T-cell (primary cell): ENCODE measurements at regions not wholly inside any gene's neighbourhood (a gene's known extent, or its start where the extent isn't known, plus 50 kb on each side); places are given as distances from the start of the nearest gene placed in this dataset.

ENCODE experiments used
- ATAC-seq, 4 experiments: fragments of 200-7000 bp in 3 of 4; fragments of 150-1000 bp in 1 of 4; cut with Tn5 transposase; replicated peaks in 1 of 4; 1 replicate in 3 of 4; 2 replicates in 1 of 4; pipeline ENCODE4 v1.10.0; 2021; ENCODE audit warnings: moderate library complexity in 3 of 4, mild to moderate bottlenecking in 2 of 4, moderate number of reproducible peaks in 1 of 4
- CTCF ChIA-PET, 2 donors: fragments of 300-600 bp; sonication (Branson Sonifier 250); formaldehyde crosslinking; loops; one replicate each; lab custom pipeline; 2022; ENCODE audit warnings: antibody characterized with exemption in 2 of 2; lab: Charles Lee
- POLR2A ChIA-PET, 2 donors: fragments of 300-600 bp; sonication (Branson Sonifier 250); formaldehyde crosslinking; loops; one replicate each; lab custom pipeline; 2022; ENCODE audit warnings: antibody characterized with exemption in 2 of 2; lab: Charles Lee
- DNase-seq, 35 experiments: peaks; one replicate each; pipeline versions ENCODE4 v3.0.0 to v3.0.0-alpha.2; 2013 to 2023
- H3K27ac ChIP-seq: one replicate; pipeline ENCODE4 v1.5.1; 2013; ENCODE audit warnings: low read length
- H3K27me3 ChIP-seq, 2 experiments: replicated peaks in 1 of 2; 1 replicate in 1 of 2; 2 replicates in 1 of 2; pipeline versions ENCODE4 v1.6.1 to v1.7.0; 2013; ENCODE audit warnings: low read length in 1 of 2, mixed read lengths in 1 of 2; ENCODE audit not compliant: control insufficient read depth in 2 of 2, insufficient read depth in 2 of 2; ENCODE audit errors: extremely low read depth in 1 of 2
- H3K36me3 ChIP-seq, 2 donors: 1 replicate in 1 of 2; 2 replicates in 1 of 2; pipeline versions ENCODE4 v1.6.1 to v1.7.0; 2013; ENCODE audit warnings: low read length in 1 of 2; ENCODE audit not compliant: control insufficient read depth in 2 of 2, insufficient read depth in 1 of 2; ENCODE audit errors: extremely low read depth in 1 of 2
- H3K4me1 ChIP-seq, 2 experiments: 1 replicate in 1 of 2; 2 replicates in 1 of 2; pipeline versions ENCODE4 v1.6.1 to v1.7.0; 2013; ENCODE audit warnings: low read length in 2 of 2, mixed read lengths in 1 of 2; ENCODE audit not compliant: insufficient read depth in 2 of 2, control insufficient read depth in 1 of 2; ENCODE audit errors: extremely low read depth in 1 of 2
- H3K4me3 ChIP-seq, 2 donors: 1 replicate in 1 of 2; 2 replicates in 1 of 2; pipeline versions ENCODE4 v1.5.1 to v1.7.0; 2013; ENCODE audit warnings: mild to moderate bottlenecking in 2 of 2, low read length in 1 of 2, moderate library complexity in 1 of 2; ENCODE audit not compliant: control insufficient read depth in 1 of 2; ENCODE audit errors: extremely low read depth in 1 of 2
- H3K9me3 ChIP-seq: 2 replicates; pipeline ENCODE4 v1.7.0; 2013
- H3K27ac Mint-ChIP-seq, 2 donors: one replicate each; pipeline ENCODE4 v1.8.0; 2020 to 2021; ENCODE audit warnings: mild to moderate bottlenecking in 2 of 2, mixed read lengths in 2 of 2
- H3K27me3 Mint-ChIP-seq, 2 donors: one replicate each; pipeline ENCODE4 v1.8.0; 2021 to 2022; ENCODE audit warnings: mixed read lengths in 2 of 2
- H3K36me3 Mint-ChIP-seq: one replicate; pipeline ENCODE4 v1.8.0; 2021; ENCODE audit warnings: mixed read lengths
- H3K4me1 Mint-ChIP-seq, 3 donors: one replicate each; pipeline ENCODE4 v1.8.0; 2020 to 2022; ENCODE audit warnings: mixed read lengths in 3 of 3, mild to moderate bottlenecking in 1 of 3
- H3K4me3 Mint-ChIP-seq, 3 donors: one replicate each; pipeline ENCODE4 v1.8.0; 2020 to 2022; ENCODE audit warnings: mild to moderate bottlenecking in 3 of 3, mixed read lengths in 3 of 3, moderate library complexity in 3 of 3
- H3K9me3 Mint-ChIP-seq, 3 donors: one replicate each; pipeline ENCODE4 v1.8.0; 2020 to 2022; ENCODE audit warnings: mixed read lengths in 3 of 3
- whole genome bisulfite sequencing: methylation state at CpG from one replicate; pipeline ENCODE4 v1.1.5; 2013; ENCODE audit warnings: missing lambda C conversion rate; ENCODE audit not compliant: insufficient coverage; 5-methylcytosine and 5-hydroxymethylcytosine counted together

- Histone ChIP-seq H3K27ac (no peak overlapping the region), H3K4me3 (no peak overlapping the region), H3K27me3 (no peaks in the 10 kb centered on the region), H3K36me3 (no peaks in the 10 kb centered on the region), H3K9me3 (no peaks in the 10 kb centered on the region), H3K4me1 (no peaks in the 10 kb centered on the region)
- no peak for ATAC-seq
- H3K4me3 Mint-ChIP-seq, result no peak overlapping the region
- no peak for DNase-seq
- no peak overlapping the region for H3K27ac Mint-ChIP-seq
- ChIA-PET CTCF (interaction anchor here in 1 of 2 donors (1.0 kb wide), 1 partner anchor 21 kb away, joined by 3 read pairs; no protein-coding TSS in a partner anchor), POLR2A (no interaction called here)
- peaks cover 0 to 4% (median 3%) of the 10 kb centered on the region in 3 donors for H3K4me1 Mint-ChIP-seq
- no peaks in the 10 kb centered on the region for H3K36me3 Mint-ChIP-seq
- no peaks in the 10 kb centered on the region for H3K27me3 Mint-ChIP-seq
- H3K9me3 Mint-ChIP-seq, result no peaks in the 10 kb centered on the region
Observed at GRCh38 chr3:69443457-69443920, 57.6 kb upstream of the FRMD4B start.

GRCh38 chr3:69442771-69443311 lies 57.0 kb upstream of the FRMD4B start:
- no peaks in the 10 kb centered on the region for H3K9me3 ChIP-seq
- peaks cover 0 to 4% (median 3%) of the 10 kb centered on the region in 3 donors for H3K4me1 Mint-ChIP-seq
- H3K27ac Mint-ChIP-seq, result no peak overlapping the region
- H3K4me3 ChIP-seq, result no peak overlapping the region
- no peak overlapping the region for H3K27ac ChIP-seq
- no peaks in the 10 kb centered on the region for H3K27me3 ChIP-seq
- H3K27me3 Mint-ChIP-seq, result no peaks in the 10 kb centered on the region
- POLR2A ChIA-PET, result interaction anchor here in 1 of 2 donors (0.6 kb wide), 1 partner anchor 58 kb away, joined by 3 read pairs; no protein-coding TSS in a partner anchor
- H3K4me1 ChIP-seq, result no peaks in the 10 kb centered on the region
- no peaks in the 10 kb centered on the region for H3K36me3 ChIP-seq
- CTCF ChIA-PET, result interaction anchor here (0.6 to 1.0 kb wide), 2 partner anchors 20 to 232 kb away, joined by 3 to 5 read pairs; no protein-coding TSS in a partner anchor
- WGBS, result no CpG with 5 or more reads among the region's 2 CpGs
- ATAC-seq, result no peak
- DNase-seq, result no peak
- H3K36me3 Mint-ChIP-seq, result no peaks in the 10 kb centered on the region
- H3K4me3 Mint-ChIP-seq, result no peak overlapping the region
- no peaks in the 10 kb centered on the region for H3K9me3 Mint-ChIP-seq

GRCh38 chr3:69441732-69442131 lies 55.8 kb upstream of the FRMD4B start:
- Mint-ChIP-seq H3K36me3 (no peaks in the 10 kb centered on the region), H3K4me3 (no peak overlapping the region), H3K27ac (no peak overlapping the region), H3K27me3 (no peaks in the 10 kb centered on the region), H3K9me3 (no peaks in the 10 kb centered on the region), H3K4me1 (peaks cover 0 to 4% (median 3%) of the 10 kb centered on the region in 3 donors)
- CTCF ChIA-PET, result interaction anchor here in 1 of 2 donors (0.6 kb wide), 1 partner anchor 165 kb away, joined by 3 read pairs; no protein-coding TSS in a partner anchor
- POLR2A ChIA-PET, result no interaction called here
- WGBS, result 70% methylated on average over 2 of the region's 2 CpGs
- H3K4me3 ChIP-seq, result no peak overlapping the region
- no peak for ATAC-seq
- H3K4me1 ChIP-seq, result no peaks in the 10 kb centered on the region
- no peak overlapping the region for H3K27ac ChIP-seq
- no peaks in the 10 kb centered on the region for H3K36me3 ChIP-seq
- no peaks in the 10 kb centered on the region for H3K27me3 ChIP-seq
- no peak for DNase-seq
- no peaks in the 10 kb centered on the region for H3K9me3 ChIP-seq

GRCh38 chr3:69441040-69441439 lies 55.2 kb upstream of the FRMD4B start:
- POLR2A ChIA-PET, result interaction anchor here in 1 of 2 donors (1.1 kb wide), 1 partner anchor 17 kb away, joined by 4 read pairs; no protein-coding TSS in a partner anchor
- no peak overlapping the region for H3K27ac Mint-ChIP-seq

GRCh38 chr3:69439643-69440270 lies 53.9 kb upstream of the FRMD4B start:
- WGBS, result no CpG with 5 or more reads among the region's 1 CpG
- Mint-ChIP-seq H3K4me3 (peak overlapping the region in 1 of 3 donors; percentile 1), H3K4me1 (peaks cover 0 to 4% (median 3%) of the 10 kb centered on the region in 3 donors), H3K27ac (no peak overlapping the region), H3K9me3 (no peaks in the 10 kb centered on the region), H3K27me3 (no peaks in the 10 kb centered on the region), H3K36me3 (no peaks in the 10 kb centered on the region)
- DNase-seq (peak in 1 of 35 experiments; percentile 21), ATAC-seq (no peak)
- H3K27me3 ChIP-seq, result no peaks in the 10 kb centered on the region
- H3K4me1 ChIP-seq, result no peaks in the 10 kb centered on the region
- no peaks in the 10 kb centered on the region for H3K9me3 ChIP-seq
- ChIA-PET POLR2A (no interaction called here), CTCF (no interaction called here)
- no peak overlapping the region for H3K4me3 ChIP-seq
- no peaks in the 10 kb centered on the region for H3K36me3 ChIP-seq
- H3K27ac ChIP-seq, result no peak overlapping the region

More at GRCh38 chr3:69441040-69441439, 55.2 kb upstream of the FRMD4B start:
- no peaks in the 10 kb centered on the region for H3K36me3 Mint-ChIP-seq
- Histone ChIP-seq H3K4me1 (no peaks in the 10 kb centered on the region), H3K9me3 (no peaks in the 10 kb centered on the region), H3K36me3 (no peaks in the 10 kb centered on the region), H3K4me3 (no peak overlapping the region), H3K27me3 (no peaks in the 10 kb centered on the region), H3K27ac (no peak overlapping the region)
- H3K27me3 Mint-ChIP-seq, result no peaks in the 10 kb centered on the region
- H3K4me3 Mint-ChIP-seq, result no peak overlapping the region
- peaks cover 0 to 4% (median 3%) of the 10 kb centered on the region in 3 donors for H3K4me1 Mint-ChIP-seq
- DNase-seq (no peak), ATAC-seq (no peak)
- no CpG with 5 or more reads among the region's 1 CpG for WGBS
- H3K9me3 Mint-ChIP-seq, result no peaks in the 10 kb centered on the region
- CTCF ChIA-PET, result interaction anchor here in 1 of 2 donors (0.6 kb wide), 1 partner anchor 202 kb away, joined by 3 read pairs; no protein-coding TSS in a partner anchor

- Histone ChIP-seq H3K9me3 (no peaks in the 10 kb centered on the region), H3K4me3 (no peak overlapping the region), H3K27ac (no peak overlapping the region), H3K27me3 (no peaks in the 10 kb centered on the region), H3K36me3 (no peaks in the 10 kb centered on the region), H3K4me1 (no peaks in the 10 kb centered on the region)
- no peak overlapping the region for H3K27ac Mint-ChIP-seq
- no peaks in the 10 kb centered on the region for H3K27me3 Mint-ChIP-seq
- CTCF ChIA-PET, result no interaction called here
- no peak overlapping the region for H3K4me3 Mint-ChIP-seq
- WGBS, result no CpG with 5 or more reads among the region's 1 CpG
- DNase-seq (no peak), ATAC-seq (no peak)
- H3K36me3 Mint-ChIP-seq, result no peaks in the 10 kb centered on the region
- POLR2A ChIA-PET, result no interaction called here
- no peaks in the 10 kb centered on the region for H3K9me3 Mint-ChIP-seq
- peaks cover 0 to 4% (median 3%) of the 10 kb centered on the region in 3 donors for H3K4me1 Mint-ChIP-seq
Observed at GRCh38 chr3:69438476-69438875, 52.6 kb upstream of the FRMD4B start.
